ENCODE measurements at regions not wholly inside any gene's neighbourhood (a gene's known extent, or its start where the extent isn't known, plus 50 kb on each side); places are given as distances from the start of the nearest gene placed in this dataset.
A peak's percentile ranks its signal among the peaks of the same experiment; 100 is the strongest.

GRCh38 chr2:129781749-129782632 is 197.5 kb upstream of the RAB6C start:
- ATAC-seq (peak; percentile 14), DNase-seq (no peak)
- no peaks in the 10 kb centered on the region for H3K4me1 ChIP-seq (ENCODE audit: control insufficient read depth in 2 of 2, insufficient read depth in 2 of 2, low read length in 2 of 2)
- H3K27ac ChIP-seq (ENCODE audit: low read depth, low read length) = no peak overlapping the region
- H3K36me3 ChIP-seq (ENCODE audit: control insufficient read depth in 2 of 3, insufficient read depth in 3 of 3, low read length in 3 of 3) = no peaks in the 10 kb centered on the region
- H3K27me3 ChIP-seq (ENCODE audit: control insufficient read depth in 2 of 2, insufficient read depth in 2 of 2, low read length in 2 of 2) = no peaks in the 10 kb centered on the region
- H3K36me3 Mint-ChIP-seq = no peaks in the 10 kb centered on the region
- no peak overlapping the region for H3K4me3 ChIP-seq (ENCODE audit: low read length)
- peaks cover 0 to 37% (median 4%) of the 10 kb centered on the region in 5 donors for H3K27me3 Mint-ChIP-seq
- H3K4me3 Mint-ChIP-seq = no peak overlapping the region
- CTCF ChIA-PET = no interaction called here
- intact Hi-C loops (cut with micrococcal nuclease) = no loop called here
- no peaks in the 10 kb centered on the region for H3K9me3 ChIP-seq (ENCODE audit: control insufficient read depth in 2 of 3, low read length in 3 of 3)
- H3K27ac Mint-ChIP-seq = no peak overlapping the region
- no peaks in the 10 kb centered on the region for H3K9me3 Mint-ChIP-seq
- POLR2A ChIA-PET = no interaction called here
- no peaks in the 10 kb centered on the region for H3K4me1 Mint-ChIP-seq

GRCh38 chr2:129782633-129782990 is 196.9 kb upstream of the RAB6C start:
- ATAC-seq (no peak), DNase-seq (no peak)
- Mint-ChIP-seq H3K27me3 (peaks cover 0 to 30% (median 4%) of the 10 kb centered on the region in 5 donors), H3K9me3 (no peaks in the 10 kb centered on the region), H3K27ac (no peak overlapping the region), H3K4me1 (no peaks in the 10 kb centered on the region), H3K4me3 (no peak overlapping the region), H3K36me3 (no peaks in the 10 kb centered on the region)
- H3K4me1 ChIP-seq (ENCODE audit: control insufficient read depth in 2 of 2, insufficient read depth in 2 of 2, low read length in 2 of 2) = no peaks in the 10 kb centered on the region
- no peaks in the 10 kb centered on the region for H3K36me3 ChIP-seq (ENCODE audit: control insufficient read depth in 2 of 3, insufficient read depth in 3 of 3, low read length in 3 of 3)
- H3K4me3 ChIP-seq (ENCODE audit: low read length) = no peak overlapping the region
- no peaks in the 10 kb centered on the region for H3K9me3 ChIP-seq (ENCODE audit: control insufficient read depth in 2 of 3, low read length in 3 of 3)
- no peak overlapping the region for H3K27ac ChIP-seq (ENCODE audit: low read depth, low read length)
- CTCF ChIA-PET = no interaction called here
- no peaks in the 10 kb centered on the region for H3K27me3 ChIP-seq (ENCODE audit: control insufficient read depth in 2 of 2, insufficient read depth in 2 of 2, low read length in 2 of 2)
- intact Hi-C loops (cut with micrococcal nuclease) = no loop called here
- POLR2A ChIA-PET = no interaction called here

GRCh38 chr2:129784486-129784885 is 195.0 kb upstream of the RAB6C start:
- Histone ChIP-seq H3K4me1 (ENCODE audit: control insufficient read depth in 2 of 2, insufficient read depth in 2 of 2, low read length in 2 of 2) (no peaks in the 10 kb centered on the region), H3K27me3 (ENCODE audit: control insufficient read depth in 2 of 2, insufficient read depth in 2 of 2, low read length in 2 of 2) (no peaks in the 10 kb centered on the region), H3K9me3 (ENCODE audit: control insufficient read depth in 2 of 3, low read length in 3 of 3) (no peaks in the 10 kb centered on the region), H3K36me3 (ENCODE audit: control insufficient read depth in 2 of 3, insufficient read depth in 3 of 3, low read length in 3 of 3) (no peaks in the 10 kb centered on the region), H3K27ac (ENCODE audit: low read depth, low read length) (no peak overlapping the region), H3K4me3 (ENCODE audit: low read length) (no peak overlapping the region)
- Mint-ChIP-seq H3K4me1 (no peaks in the 10 kb centered on the region), H3K27me3 (peaks cover 0 to 26% (median 4%) of the 10 kb centered on the region in 5 donors), H3K27ac (no peak overlapping the region), H3K4me3 (no peak overlapping the region), H3K36me3 (no peaks in the 10 kb centered on the region), H3K9me3 (no peaks in the 10 kb centered on the region)
- ChIA-PET CTCF (no interaction called here), POLR2A (no interaction called here)
- intact Hi-C loops (cut with micrococcal nuclease) = no loop called here
- DNase-seq (no peak), ATAC-seq (no peak)

- ChIA-PET CTCF (no interaction called here), POLR2A (no interaction called here)
- no peaks in the 10 kb centered on the region for H3K27me3 ChIP-seq (ENCODE audit: control insufficient read depth in 2 of 2, insufficient read depth in 2 of 2, low read length in 2 of 2)
- no peaks in the 10 kb centered on the region for H3K4me1 ChIP-seq (ENCODE audit: control insufficient read depth in 2 of 2, insufficient read depth in 2 of 2, low read length in 2 of 2)
- intact Hi-C loops (cut with micrococcal nuclease) = no loop called here
- Mint-ChIP-seq H3K4me3 (no peak overlapping the region), H3K4me1 (no peaks in the 10 kb centered on the region), H3K9me3 (peaks cover 0 to 3% (median 0%) of the 10 kb centered on the region in 11 donors), H3K27ac (no peak overlapping the region), H3K36me3 (no peaks in the 10 kb centered on the region), H3K27me3 (peaks cover 0 to 21% (median 0%) of the 10 kb centered on the region in 5 donors)
- ATAC-seq = no peak
- no peaks in the 10 kb centered on the region for H3K9me3 ChIP-seq (ENCODE audit: control insufficient read depth in 2 of 3, low read length in 3 of 3)
- no peak overlapping the region for H3K27ac ChIP-seq (ENCODE audit: low read depth, low read length)
- H3K4me3 ChIP-seq (ENCODE audit: low read length) = no peak overlapping the region
- no peaks in the 10 kb centered on the region for H3K36me3 ChIP-seq (ENCODE audit: control insufficient read depth in 2 of 3, insufficient read depth in 3 of 3, low read length in 3 of 3)
- DNase-seq = no peak
Observed at GRCh38 chr2:129791712-129792111, 187.8 kb upstream of the RAB6C start.

- ATAC-seq (no peak), DNase-seq (no peak)
- Histone ChIP-seq H3K36me3 (ENCODE audit: control insufficient read depth in 2 of 3, insufficient read depth in 3 of 3, low read length in 3 of 3) (no peaks in the 10 kb centered on the region), H3K4me3 (ENCODE audit: low read length) (no peak overlapping the region), H3K9me3 (ENCODE audit: control insufficient read depth in 2 of 3, low read length in 3 of 3) (no peaks in the 10 kb centered on the region), H3K27me3 (ENCODE audit: control insufficient read depth in 2 of 2, insufficient read depth in 2 of 2, low read length in 2 of 2) (no peaks in the 10 kb centered on the region), H3K27ac (ENCODE audit: low read depth, low read length) (no peak overlapping the region), H3K4me1 (ENCODE audit: control insufficient read depth in 2 of 2, insufficient read depth in 2 of 2, low read length in 2 of 2) (no peaks in the 10 kb centered on the region)
- intact Hi-C loops (cut with micrococcal nuclease) = no loop called here
- H3K9me3 Mint-ChIP-seq = peaks cover 0 to 3% (median 0%) of the 10 kb centered on the region in 11 donors
- CTCF ChIA-PET = no interaction called here
- POLR2A ChIA-PET = no interaction called here
- no peak overlapping the region for H3K4me3 Mint-ChIP-seq
- H3K27me3 Mint-ChIP-seq = peaks cover 0 to 26% (median 0%) of the 10 kb centered on the region in 5 donors
- no peak overlapping the region for H3K27ac Mint-ChIP-seq
- H3K4me1 Mint-ChIP-seq = no peaks in the 10 kb centered on the region
- no peaks in the 10 kb centered on the region for H3K36me3 Mint-ChIP-seq
Observed at GRCh38 chr2:129793431-129793902, 186.0 kb upstream of the RAB6C start.

- no peaks in the 10 kb centered on the region for H3K4me1 ChIP-seq (ENCODE audit: control insufficient read depth in 2 of 2, insufficient read depth in 2 of 2, low read length in 2 of 2)
- Mint-ChIP-seq H3K27ac (no peak overlapping the region), H3K27me3 (peaks cover 0 to 26% (median 0%) of the 10 kb centered on the region in 5 donors), H3K4me1 (no peaks in the 10 kb centered on the region), H3K9me3 (peaks cover 0 to 3% (median 0%) of the 10 kb centered on the region in 11 donors), H3K36me3 (no peaks in the 10 kb centered on the region), H3K4me3 (no peak overlapping the region)
- CTCF ChIA-PET = no interaction called here
- ATAC-seq (no peak), DNase-seq (no peak)
- H3K27me3 ChIP-seq (ENCODE audit: control insufficient read depth in 2 of 2, insufficient read depth in 2 of 2, low read length in 2 of 2) = no peaks in the 10 kb centered on the region
- no peak overlapping the region for H3K4me3 ChIP-seq (ENCODE audit: low read length)
- H3K36me3 ChIP-seq (ENCODE audit: control insufficient read depth in 2 of 3, insufficient read depth in 3 of 3, low read length in 3 of 3) = no peaks in the 10 kb centered on the region
- intact Hi-C loops (cut with micrococcal nuclease) = no loop called here
- no peaks in the 10 kb centered on the region for H3K9me3 ChIP-seq (ENCODE audit: control insufficient read depth in 2 of 3, low read length in 3 of 3)
- POLR2A ChIA-PET = no interaction called here
- H3K27ac ChIP-seq (ENCODE audit: low read depth, low read length) = no peak overlapping the region
Observed at GRCh38 chr2:129794116-129794515, 185.3 kb upstream of the RAB6C start.

GRCh38 chr2:129794540-129794939 is 184.9 kb upstream of the RAB6C start:
- Histone ChIP-seq H3K9me3 (ENCODE audit: control insufficient read depth in 2 of 3, low read length in 3 of 3) (no peaks in the 10 kb centered on the region), H3K36me3 (ENCODE audit: control insufficient read depth in 2 of 3, insufficient read depth in 3 of 3, low read length in 3 of 3) (no peaks in the 10 kb centered on the region), H3K27ac (ENCODE audit: low read depth, low read length) (no peak overlapping the region), H3K4me1 (ENCODE audit: control insufficient read depth in 2 of 2, insufficient read depth in 2 of 2, low read length in 2 of 2) (no peaks in the 10 kb centered on the region), H3K4me3 (ENCODE audit: low read length) (no peak overlapping the region), H3K27me3 (ENCODE audit: control insufficient read depth in 2 of 2, insufficient read depth in 2 of 2, low read length in 2 of 2) (no peaks in the 10 kb centered on the region)
- H3K36me3 Mint-ChIP-seq = no peaks in the 10 kb centered on the region
- no peak overlapping the region for H3K4me3 Mint-ChIP-seq
- H3K4me1 Mint-ChIP-seq = no peaks in the 10 kb centered on the region
- DNase-seq = no peak
- no peak for ATAC-seq
- ChIA-PET POLR2A (no interaction called here), CTCF (no interaction called here)
- no peak overlapping the region for H3K27ac Mint-ChIP-seq
- intact Hi-C loops (cut with micrococcal nuclease) = no loop called here
- H3K9me3 Mint-ChIP-seq = peaks cover 0 to 3% (median 0%) of the 10 kb centered on the region in 11 donors
- peaks cover 0 to 26% (median 0%) of the 10 kb centered on the region in 5 donors for H3K27me3 Mint-ChIP-seq

All from naive thymus-derived CD4-positive, alpha-beta T cell (primary cell).